Fibroblast of villous mesenchyme (primary cell): ENCODE measurements at regions not wholly inside any gene's neighbourhood (a gene's known extent, or its start where the extent isn't known, plus 50 kb on each side); places are given as distances from the start of the nearest gene placed in this dataset.

Experiments
- DNase-seq: peaks from one replicate; pipeline ENCODE4 v3.0.0-alpha.2; 2010; ENCODE audit warnings: low read depth
- H3K4me3 ChIP-seq: 2 replicates; pipeline ENCODE4 v1.5.1; 2011; ENCODE audit warnings: low read depth, mild to moderate bottlenecking, low read length
- CTCF ChIP-seq: IDR thresholded peaks from 2 replicates; pipeline ENCODE4 v1.5.1; 2012; ENCODE audit warnings: low read depth, mild to moderate bottlenecking, low read length; ENCODE audit not compliant: insufficient read depth

- no peak for TF ChIP-seq CTCF
- DNase-seq: peak; percentile 70
- no peak overlapping the region for H3K4me3 ChIP-seq
Observed at GRCh38 chr5:114657342-114658130, 295.7 kb downstream of the KCNN2 start.

GRCh38 chr5:114649878-114650277 is 288.0 kb downstream of the KCNN2 start:
- DNase-seq: no peak
- H3K4me3 ChIP-seq: no peak overlapping the region
- no peak for TF ChIP-seq CTCF

- no peak for DNase-seq
- no peak for TF ChIP-seq CTCF
- H3K4me3 ChIP-seq: no peak overlapping the region
Observed at GRCh38 chr5:114648940-114649339, 287.1 kb downstream of the KCNN2 start.

GRCh38 chr5:114644576-114644975 is 282.7 kb downstream of the KCNN2 start:
- no peak for TF ChIP-seq CTCF
- no peak for DNase-seq
- no peak overlapping the region for H3K4me3 ChIP-seq

- TF ChIP-seq CTCF: no peak
- no peak overlapping the region for H3K4me3 ChIP-seq
- DNase-seq: no peak
Observed at GRCh38 chr5:114636271-114636670, 274.4 kb downstream of the KCNN2 start.

GRCh38 chr5:114634967-114635901 is 273.4 kb downstream of the KCNN2 start:
- TF ChIP-seq CTCF: no peak
- H3K4me3 ChIP-seq: no peak overlapping the region
- peak; percentile 60 for DNase-seq
